Smooth muscle cell (in vitro differentiated cells): ENCODE measurements at regions not wholly inside any gene's neighbourhood (a gene's known extent, or its start where the extent isn't known, plus 50 kb on each side); places are given as distances from the start of the nearest gene placed in this dataset.

Experiments used
- DNase-seq: peaks from one replicate; lab custom pipeline; 2025; ENCODE audit not compliant: unreplicated experiment; lab: John Stamatoyannopoulos, UW
- H2AFZ ChIP-seq: fragments of 200-600 bp; sonication (generic); 2 replicates; pipeline ENCODE4 v1.6.0; 2016; ENCODE audit warnings: antibody characterized with exemption, low read depth, mild to moderate bottlenecking
- H3F3A ChIP-seq: fragments of 200-600 bp; sonication (generic); 2 replicates; pipeline ENCODE4 v1.6.0; 2017; ENCODE audit warnings: antibody characterized with exemption, low read depth
- H3K27ac ChIP-seq: fragments of 200-600 bp; sonication (generic); 2 replicates; pipeline ENCODE4 v1.5.1; 2016; ENCODE audit warnings: low read depth, mild to moderate bottlenecking
- H3K27me3 ChIP-seq: fragments of 200-600 bp; sonication (generic); 2 replicates; pipeline ENCODE4 v1.6.1; 2016; ENCODE audit warnings: low read depth, mild to moderate bottlenecking
- H3K36me3 ChIP-seq: fragments of 200-600 bp; sonication (generic); 2 replicates; pipeline ENCODE4 v1.5.1; 2016; ENCODE audit warnings: low read depth
- H3K4me1 ChIP-seq: fragments of 200-600 bp; sonication (generic); 2 replicates; pipeline ENCODE4 v1.5.1; 2016; ENCODE audit warnings: low read depth
- H3K4me2 ChIP-seq: fragments of 200-600 bp; sonication (generic); 2 replicates; pipeline ENCODE4 v1.6.0; 2016; ENCODE audit warnings: mild to moderate bottlenecking
- H3K4me3 ChIP-seq: fragments of 200-600 bp; sonication (generic); 2 replicates; pipeline ENCODE4 v1.5.1; 2016; ENCODE audit warnings: mild to moderate bottlenecking
- H3K79me2 ChIP-seq: fragments of 200-600 bp; sonication (generic); 2 replicates; pipeline ENCODE4 v1.6.0; 2016; ENCODE audit warnings: low read depth, mild to moderate bottlenecking
- H3K9ac ChIP-seq: fragments of 200-600 bp; sonication (generic); 2 replicates; pipeline ENCODE4 v1.6.0; 2016; ENCODE audit warnings: low read depth
- H3K9me3 ChIP-seq: fragments of 200-600 bp; sonication (generic); replicated peaks from 2 replicates; pipeline ENCODE4 v1.5.1; 2016; ENCODE audit warnings: low read depth
- H4K20me1 ChIP-seq: fragments of 200-600 bp; sonication (generic); 2 replicates; pipeline ENCODE4 v1.6.0; 2016; ENCODE audit warnings: low read depth
- CTCF ChIP-seq: fragments of 200-600 bp; sonication (generic); IDR thresholded peaks from 2 replicates; pipeline ENCODE4 v1.5.1; 2017; ENCODE audit warnings: borderline replicate concordance, mild to moderate bottlenecking, antibody characterized with exemption; ENCODE audit not compliant: insufficient read depth, poor library complexity, severe bottlenecking
- WGBS: methylation state at CpG from one replicate; pipeline ENCODE4 v1.1.7; 2016; ENCODE audit warnings: low lambda C conversion rate; 5-methylcytosine and 5-hydroxymethylcytosine counted together

- no peaks in the 10 kb centered on the region for H3K79me2 ChIP-seq
- no peak overlapping the region for H3K27ac ChIP-seq
- TF ChIP-seq CTCF, result no peak
- H4K20me1 ChIP-seq, result no peaks in the 10 kb centered on the region
- no peaks in the 10 kb centered on the region for H3K4me1 ChIP-seq
- no peaks in the 10 kb centered on the region for H3K27me3 ChIP-seq
- H3K36me3 ChIP-seq, result no peaks in the 10 kb centered on the region
- H3K9ac ChIP-seq, result no peak overlapping the region
- H3F3A ChIP-seq, result no peaks in the 10 kb centered on the region
- no peak for DNase-seq
- WGBS, result 46% methylated on average over 3 of the region's 3 CpGs
- no peak overlapping the region for H3K4me2 ChIP-seq
- no peaks in the 10 kb centered on the region for H3K9me3 ChIP-seq
- H3K4me3 ChIP-seq, result no peak overlapping the region
- H2AFZ ChIP-seq, result no peak overlapping the region
Observed at GRCh38 chrX:140933016-140933415, 69.4 kb upstream of the SPANXB1 start.

- Histone ChIP-seq H3K27ac (no peak overlapping the region), H3K9ac (no peak overlapping the region), H3K9me3 (no peaks in the 10 kb centered on the region)
Observed at GRCh38 chrX:140933874-140934655, 68.3 kb upstream of the SPANXB1 start.

GRCh38 chrX:140943513-140943912, 58.9 kb upstream of the SPANXB1 start:
- no peak for TF ChIP-seq CTCF
- Histone ChIP-seq H3F3A (no peaks in the 10 kb centered on the region), H3K9ac (no peak overlapping the region), H3K4me1 (no peaks in the 10 kb centered on the region), H4K20me1 (no peaks in the 10 kb centered on the region), H3K27me3 (no peaks in the 10 kb centered on the region), H3K27ac (no peak overlapping the region), H2AFZ (no peak overlapping the region), H3K4me3 (no peak overlapping the region), H3K79me2 (no peaks in the 10 kb centered on the region), H3K4me2 (no peak overlapping the region), H3K36me3 (no peaks in the 10 kb centered on the region), H3K9me3 (no peaks in the 10 kb centered on the region)
- WGBS, result 69% methylated on average over 2 of the region's 2 CpGs
- DNase-seq, result no peak

More at GRCh38 chrX:140933874-140934655, 68.3 kb upstream of the SPANXB1 start:
- H3K4me3 ChIP-seq, result no peak overlapping the region
- no peaks in the 10 kb centered on the region for H3K36me3 ChIP-seq
- 75% methylated on average over 6 of the region's 6 CpGs for WGBS
- H3K4me1 ChIP-seq, result no peaks in the 10 kb centered on the region
- no peak overlapping the region for H2AFZ ChIP-seq
- no peaks in the 10 kb centered on the region for H4K20me1 ChIP-seq
- DNase-seq, result no peak
- H3K27me3 ChIP-seq, result no peaks in the 10 kb centered on the region
- no peaks in the 10 kb centered on the region for H3K79me2 ChIP-seq
- no peak for TF ChIP-seq CTCF
- H3F3A ChIP-seq, result no peaks in the 10 kb centered on the region
- H3K4me2 ChIP-seq, result no peak overlapping the region

- Histone ChIP-seq H3F3A (no peaks in the 10 kb centered on the region), H3K36me3 (no peaks in the 10 kb centered on the region), H3K9me3 (no peaks in the 10 kb centered on the region), H3K4me2 (no peak overlapping the region), H3K4me1 (no peaks in the 10 kb centered on the region), H3K27ac (no peak overlapping the region), H3K79me2 (no peaks in the 10 kb centered on the region), H2AFZ (no peak overlapping the region), H3K4me3 (no peak overlapping the region), H3K9ac (no peak overlapping the region), H4K20me1 (no peaks in the 10 kb centered on the region), H3K27me3 (no peaks in the 10 kb centered on the region)
- DNase-seq, result no peak
- WGBS, result 45% methylated on average over 3 of the region's 3 CpGs
- TF ChIP-seq CTCF, result no peak
Observed at GRCh38 chrX:140944710-140945109, 57.7 kb upstream of the SPANXB1 start.
